GM19238 (cell line): ENCODE measurements at regions not wholly inside any gene's neighbourhood (a gene's known extent, or its start where the extent isn't known, plus 50 kb on each side); places are given as distances from the start of the nearest gene placed in this dataset.

Experiments
- DNase-seq: peaks from one replicate; pipeline ENCODE4 v3.0.0; 2011; ENCODE audit warnings: low spot score; ENCODE audit not compliant: insufficient read length

GRCh38 chr14:84804468-84804867, 725.5 kb upstream of the FLRT2 start:
- DNase-seq = no peak

GRCh38 chr14:84804895-84805294, 725.0 kb upstream of the FLRT2 start:
- DNase-seq = no peak

- no peak for DNase-seq
These were observed 723.8 kb upstream of the FLRT2 start for GRCh38 chr14:84806181-84806580.

- DNase-seq = no peak
These were observed 723.3 kb upstream of the FLRT2 start for GRCh38 chr14:84806622-84807021.

GRCh38 chr14:84807673-84808072, 722.3 kb upstream of the FLRT2 start:
- no peak for DNase-seq

- no peak for DNase-seq
These were observed 720.8 kb upstream of the FLRT2 start for GRCh38 chr14:84809158-84809557.

GRCh38 chr14:84814391-84814790, 715.6 kb upstream of the FLRT2 start:
- DNase-seq = no peak

- no peak for DNase-seq
These were observed 710.4 kb upstream of the FLRT2 start for GRCh38 chr14:84819528-84819927.

- DNase-seq = no peak
These were observed 704.3 kb upstream of the FLRT2 start for GRCh38 chr14:84825481-84826251.

- no peak for DNase-seq
These were observed 703.6 kb upstream of the FLRT2 start for GRCh38 chr14:84826294-84826693.

GRCh38 chr14:84850595-84850994, 679.3 kb upstream of the FLRT2 start:
- DNase-seq = no peak

GRCh38 chr14:84856751-84857534, 673.0 kb upstream of the FLRT2 start:
- no peak for DNase-seq

- no peak for DNase-seq
These were observed 672.4 kb upstream of the FLRT2 start for GRCh38 chr14:84857571-84857970.

GRCh38 chr14:84859116-84859515, 670.8 kb upstream of the FLRT2 start:
- no peak for DNase-seq

- DNase-seq = no peak
These were observed 665.2 kb upstream of the FLRT2 start for GRCh38 chr14:84864548-84865271.

- DNase-seq = no peak
These were observed 658.2 kb upstream of the FLRT2 start for GRCh38 chr14:84871734-84872133.

GRCh38 chr14:84874436-84874835, 655.5 kb upstream of the FLRT2 start:
- DNase-seq = no peak

- DNase-seq = no peak
These were observed 652.9 kb upstream of the FLRT2 start for GRCh38 chr14:84877061-84877460.

GRCh38 chr14:84882830-84883229, 647.1 kb upstream of the FLRT2 start:
- no peak for DNase-seq

GRCh38 chr14:84885061-84885460, 644.9 kb upstream of the FLRT2 start:
- no peak for DNase-seq

GRCh38 chr14:84891404-84891803, 638.5 kb upstream of the FLRT2 start:
- no peak for DNase-seq

GRCh38 chr14:84894254-84894653, 635.7 kb upstream of the FLRT2 start:
- DNase-seq = no peak
